D721Med (cell line): ENCODE measurements at regions not wholly inside any gene's neighbourhood (a gene's known extent, or its start where the extent isn't known, plus 50 kb on each side); places are given as distances from the start of the nearest gene placed in this dataset.
"Not testable (repeated sequence)": the region's sequence is repeated elsewhere in the genome, so short reads cannot be mapped to it uniquely, and the experiment has no call there.

Source experiments
- DNase-seq: peaks from one replicate; pipeline ENCODE4 v3.0.0; 2011; ENCODE audit warnings: low spot score; ENCODE audit not compliant: insufficient read length
- FAIRE-seq: peaks from 2 replicates; lab custom pipeline; 2011; peaks lifted over from hg19 to GRCh38; lab: Jason Lieb, UNC
- TF ChIP-seq, protein P1 (sequence below): IDR thresholded peaks from 2 replicates; pipeline ENCODE4 v1.5.1; 2012; ENCODE audit warnings: mild to moderate bottlenecking, control low read depth; ENCODE audit not compliant: insufficient read depth; ENCODE audit errors: missing control alignments

DNA sequence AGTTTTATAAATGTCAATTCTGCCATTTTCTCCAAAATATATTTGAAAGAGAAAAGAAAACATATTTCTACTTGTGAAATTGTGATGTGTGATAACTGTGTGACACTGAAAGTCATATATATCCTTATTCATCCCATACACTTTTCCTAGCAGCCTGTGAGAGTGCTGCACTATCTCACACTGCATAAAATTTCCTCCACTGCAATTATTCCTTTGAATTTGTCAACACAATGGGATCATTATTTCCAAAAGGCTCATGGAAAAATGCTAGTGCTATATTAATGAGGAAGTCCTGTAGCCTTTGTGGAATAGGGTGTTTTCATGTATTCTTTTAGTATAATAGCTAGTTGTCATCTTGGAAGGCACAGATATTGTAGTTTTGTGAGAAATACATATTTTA lies 504.1 kb downstream of the RPL10L start:
- TF ChIP-seq, protein P1, sequence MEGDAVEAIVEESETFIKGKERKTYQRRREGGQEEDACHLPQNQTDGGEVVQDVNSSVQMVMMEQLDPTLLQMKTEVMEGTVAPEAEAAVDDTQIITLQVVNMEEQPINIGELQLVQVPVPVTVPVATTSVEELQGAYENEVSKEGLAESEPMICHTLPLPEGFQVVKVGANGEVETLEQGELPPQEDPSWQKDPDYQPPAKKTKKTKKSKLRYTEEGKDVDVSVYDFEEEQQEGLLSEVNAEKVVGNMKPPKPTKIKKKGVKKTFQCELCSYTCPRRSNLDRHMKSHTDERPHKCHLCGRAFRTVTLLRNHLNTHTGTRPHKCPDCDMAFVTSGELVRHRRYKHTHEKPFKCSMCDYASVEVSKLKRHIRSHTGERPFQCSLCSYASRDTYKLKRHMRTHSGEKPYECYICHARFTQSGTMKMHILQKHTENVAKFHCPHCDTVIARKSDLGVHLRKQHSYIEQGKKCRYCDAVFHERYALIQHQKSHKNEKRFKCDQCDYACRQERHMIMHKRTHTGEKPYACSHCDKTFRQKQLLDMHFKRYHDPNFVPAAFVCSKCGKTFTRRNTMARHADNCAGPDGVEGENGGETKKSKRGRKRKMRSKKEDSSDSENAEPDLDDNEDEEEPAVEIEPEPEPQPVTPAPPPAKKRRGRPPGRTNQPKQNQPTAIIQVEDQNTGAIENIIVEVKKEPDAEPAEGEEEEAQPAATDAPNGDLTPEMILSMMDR = no peak
- FAIRE-seq = no peak
- DNase-seq = no peak

DNA sequence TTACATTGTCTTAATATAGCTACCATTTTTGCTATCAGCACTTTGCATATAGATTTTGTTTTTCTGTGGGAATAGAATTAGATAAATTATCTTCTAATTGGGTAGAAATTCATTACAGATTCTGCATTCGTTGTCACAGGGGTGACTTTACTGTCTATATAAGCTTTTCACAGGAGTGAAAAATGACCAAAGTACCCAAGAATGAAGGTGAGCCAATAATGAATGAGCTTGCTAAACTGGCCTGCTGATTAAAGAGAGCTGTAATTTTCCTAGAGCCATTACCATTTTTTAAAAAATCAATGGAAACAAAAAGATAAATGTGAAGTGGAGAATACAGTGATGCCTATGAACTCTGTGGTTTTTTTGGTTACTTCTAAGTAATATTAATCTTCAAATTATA lies 504.6 kb downstream of the RPL10L start:
- no peak for FAIRE-seq
- TF ChIP-seq, protein P1 = no peak
- no peak for DNase-seq

DNA sequence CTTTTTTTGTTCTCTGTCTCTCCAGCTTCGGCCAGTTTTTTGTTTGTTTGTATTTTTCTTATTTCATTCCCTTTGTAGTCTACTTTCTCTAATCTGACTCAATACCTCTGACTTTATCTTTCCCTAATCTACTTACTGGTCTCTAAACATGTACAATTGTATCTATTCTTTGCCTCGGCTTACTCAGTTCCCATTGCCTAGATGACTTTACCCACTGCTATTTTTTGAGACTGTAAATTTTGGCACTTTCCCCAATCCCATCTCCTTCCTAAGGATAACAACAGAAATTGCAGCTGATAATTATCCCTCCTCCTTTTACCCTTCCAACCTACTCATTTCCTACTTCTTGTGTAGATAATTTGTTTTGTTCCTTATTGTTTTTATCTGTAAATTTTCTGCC lies 511.1 kb downstream of the RPL10L start:
- TF ChIP-seq, protein P1 = no peak
- DNase-seq = no peak
- FAIRE-seq = no peak

DNA sequence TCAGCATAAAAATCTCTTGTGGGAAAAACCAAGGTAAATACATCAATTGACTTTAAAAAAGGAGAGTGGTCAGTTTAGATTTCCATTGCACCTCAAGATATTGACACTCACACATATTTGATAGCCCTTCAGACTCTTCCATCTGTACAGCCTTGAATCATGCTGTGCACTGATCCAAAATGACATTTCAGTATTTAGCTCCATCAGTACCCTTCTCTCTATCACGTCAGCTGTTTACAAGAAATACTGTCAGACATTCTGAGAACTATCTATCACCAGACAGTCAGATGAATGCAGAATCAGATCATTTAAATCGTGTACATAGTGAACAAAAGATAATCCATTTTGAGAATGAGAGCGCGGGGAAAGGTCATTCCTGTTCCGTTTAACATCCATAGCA lies 511.9 kb downstream of the RPL10L start:
- DNase-seq (no peak), FAIRE-seq (no peak)
- TF ChIP-seq, protein P1 = no peak

DNA sequence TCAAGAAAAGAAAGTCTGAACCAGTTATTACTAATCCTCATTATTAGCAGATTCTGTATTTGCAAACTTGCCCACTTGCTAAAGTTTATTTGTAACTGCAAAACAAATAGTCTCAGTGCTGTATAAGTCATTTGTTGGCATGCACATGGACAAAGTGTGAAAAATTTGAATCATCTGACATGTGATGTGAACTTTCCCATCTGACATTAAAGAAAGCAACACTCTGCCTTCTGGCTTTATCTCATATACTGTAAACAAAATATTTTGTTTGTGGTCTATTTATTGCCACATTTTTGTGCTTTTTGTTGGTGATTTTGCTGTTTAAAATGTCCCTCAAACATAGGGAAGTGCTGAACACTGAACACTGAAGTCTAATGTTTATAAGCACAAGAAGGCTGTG lies 513.8 kb downstream of the RPL10L start:
- TF ChIP-seq, protein P1 = no peak
- DNase-seq = no peak

DNA sequence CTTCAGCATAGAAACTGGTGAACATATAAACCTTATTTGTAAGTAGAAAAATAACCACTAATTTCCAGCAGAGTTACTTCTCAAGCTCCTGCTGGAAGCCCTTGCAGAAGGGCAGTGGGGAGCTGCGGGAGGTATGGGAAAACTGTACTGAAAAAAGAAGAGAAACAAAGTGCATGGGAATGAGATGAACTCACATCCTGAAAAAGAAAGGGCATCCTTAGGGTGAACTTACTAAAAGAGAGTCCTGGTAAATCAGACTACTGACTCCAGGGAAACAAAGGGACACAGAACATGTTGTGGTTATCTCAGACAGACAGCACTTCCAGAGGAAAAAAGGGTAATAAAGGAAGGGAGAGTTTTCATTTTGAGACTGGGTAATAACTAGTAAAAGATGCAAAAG lies 515.1 kb downstream of the RPL10L start:
- FAIRE-seq (no peak), DNase-seq (no peak)
- TF ChIP-seq, protein P1 = no peak

More for the DNA sequence above, 513.8 kb downstream of the RPL10L start:
- no peak for FAIRE-seq

DNA sequence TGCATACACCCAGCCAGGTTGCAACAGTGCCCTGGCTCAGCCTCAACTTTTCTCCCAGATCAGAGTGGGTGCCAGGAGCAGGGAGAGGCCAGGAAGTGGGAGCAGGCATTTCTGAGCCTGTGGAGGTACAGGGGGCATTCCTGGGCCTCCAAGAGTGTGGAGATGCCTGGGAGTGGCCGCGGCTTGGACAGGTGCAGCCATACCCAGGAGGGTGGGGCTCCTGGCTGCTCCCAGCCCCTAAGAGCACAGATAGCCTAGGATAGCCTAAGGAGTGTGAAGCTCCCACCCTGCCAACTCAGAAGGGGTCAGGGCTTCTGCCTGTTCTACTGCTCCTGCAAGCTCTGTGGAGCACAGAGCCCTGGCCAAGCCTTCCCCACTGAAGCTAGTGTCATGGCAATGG lies 543.4 kb downstream of the RPL10L start:
- DNase-seq = no peak
- TF ChIP-seq, protein P1 = no peak
- FAIRE-seq = no peak

DNA sequence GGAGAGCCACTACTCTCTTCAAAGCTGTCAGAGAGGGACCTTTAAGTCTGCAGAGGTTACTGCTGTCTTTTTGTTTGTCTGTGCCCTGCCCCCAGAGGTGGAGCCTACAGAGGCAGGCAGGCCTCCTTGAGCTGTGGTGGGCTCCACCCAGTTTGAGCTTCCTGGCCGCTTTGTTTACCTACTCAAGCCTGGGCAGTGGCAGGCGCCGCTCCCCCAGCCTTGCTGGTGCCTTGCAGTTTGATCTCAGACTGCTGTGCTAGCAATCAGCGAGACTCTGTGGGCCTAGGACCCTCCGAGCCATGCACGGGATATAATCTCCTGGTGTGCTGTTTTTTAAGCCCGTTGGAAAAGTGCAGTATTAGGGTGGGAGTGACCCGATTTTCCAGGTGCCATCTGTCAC lies 550.7 kb downstream of the RPL10L start:
- DNase-seq, FAIRE-seq: not testable (repeated sequence)
